Muscle layer of duodenum (tissue), 2 donors: ENCODE measurements at regions not wholly inside any gene's neighbourhood (a gene's known extent, or its start where the extent isn't known, plus 50 kb on each side); places are given as distances from the start of the nearest gene placed in this dataset.

Experiments
- H3K27ac ChIP-seq: one replicate; pipeline ENCODE4 v1.7.0; 2013; ENCODE audit warnings: mild to moderate bottlenecking, low read length
- H3K27me3 ChIP-seq: one replicate; pipeline ENCODE4 v1.7.0; 2013; ENCODE audit warnings: low read depth, mild to moderate bottlenecking, control low read depth, low read length
- H3K36me3 ChIP-seq, 2 donors: one replicate each; pipeline ENCODE4 v1.7.0; 2013; ENCODE audit warnings: low read length in 2 of 2, control low read depth in 1 of 2, mild to moderate bottlenecking in 1 of 2; ENCODE audit not compliant: insufficient read depth in 2 of 2, control insufficient read depth in 1 of 2
- H3K4me1 ChIP-seq, 2 donors: one replicate each; pipeline ENCODE4 v1.7.0; 2013; ENCODE audit warnings: low read length in 2 of 2, mild to moderate bottlenecking in 2 of 2, control low read depth in 1 of 2, moderate library complexity in 1 of 2; ENCODE audit not compliant: insufficient read depth in 2 of 2, control insufficient read depth in 1 of 2
- H3K4me3 ChIP-seq, 2 donors: one replicate each; pipeline ENCODE4 v1.7.0; 2013; ENCODE audit warnings: low read length in 2 of 2, low read depth in 1 of 2, mild to moderate bottlenecking in 1 of 2
- H3K9me3 ChIP-seq, 2 donors: one replicate each; pipeline ENCODE4 v1.7.0; 2013; ENCODE audit warnings: low read length in 2 of 2, control low read depth in 1 of 2, mild to moderate bottlenecking in 1 of 2; ENCODE audit not compliant: control insufficient read depth in 1 of 2
- donor health status: healthy.

- Histone ChIP-seq H3K36me3 (no peaks in the 10 kb centered on the region), H3K4me3 (no peak overlapping the region), H3K27ac (no peak overlapping the region), H3K9me3 (no peaks in the 10 kb centered on the region), H3K27me3 (no peaks in the 10 kb centered on the region), H3K4me1 (no peaks in the 10 kb centered on the region)
Measured at GRCh38 chr3:8400911-8401310, 100.7 kb upstream of the LMCD1 start.

- Histone ChIP-seq H3K4me1 (no peaks in the 10 kb centered on the region), H3K4me3 (no peak overlapping the region), H3K27ac (no peak overlapping the region), H3K36me3 (no peaks in the 10 kb centered on the region), H3K27me3 (no peaks in the 10 kb centered on the region), H3K9me3 (peaks cover 0 to 10% of the 10 kb centered on the region in 2 donors)
Measured at GRCh38 chr3:8403996-8404395, 97.6 kb upstream of the LMCD1 start.

- H3K36me3 ChIP-seq = no peaks in the 10 kb centered on the region
- H3K4me1 ChIP-seq = no peaks in the 10 kb centered on the region
- no peaks in the 10 kb centered on the region for H3K27me3 ChIP-seq
- H3K9me3 ChIP-seq = peaks cover 0 to 10% of the 10 kb centered on the region in 2 donors
- no peak overlapping the region for H3K27ac ChIP-seq
- no peak overlapping the region for H3K4me3 ChIP-seq
Measured at GRCh38 chr3:8405144-8405543, 96.5 kb upstream of the LMCD1 start.

- Histone ChIP-seq H3K4me3 (no peak overlapping the region), H3K4me1 (no peaks in the 10 kb centered on the region), H3K27ac (no peak overlapping the region), H3K27me3 (no peaks in the 10 kb centered on the region), H3K9me3 (peaks cover 0 to 10% of the 10 kb centered on the region in 2 donors), H3K36me3 (no peaks in the 10 kb centered on the region)
Measured at GRCh38 chr3:8406479-8406878, 95.1 kb upstream of the LMCD1 start.

- Histone ChIP-seq H3K4me3 (no peak overlapping the region), H3K9me3 (no peaks in the 10 kb centered on the region), H3K36me3 (no peaks in the 10 kb centered on the region), H3K4me1 (no peaks in the 10 kb centered on the region), H3K27ac (no peak overlapping the region), H3K27me3 (no peaks in the 10 kb centered on the region)
Measured at GRCh38 chr3:8413337-8413926, 88.2 kb upstream of the LMCD1 start.

GRCh38 chr3:8416965-8417364 is 84.7 kb upstream of the LMCD1 start:
- Histone ChIP-seq H3K27ac (no peak overlapping the region), H3K4me3 (peak overlapping the region in 1 of 2 donors; percentile 30), H3K4me1 (no peaks in the 10 kb centered on the region), H3K9me3 (no peaks in the 10 kb centered on the region), H3K36me3 (no peaks in the 10 kb centered on the region), H3K27me3 (no peaks in the 10 kb centered on the region)

- no peaks in the 10 kb centered on the region for H3K36me3 ChIP-seq
- H3K9me3 ChIP-seq = peaks cover 9 to 13% of the 10 kb centered on the region in 2 donors
- no peak overlapping the region for H3K4me3 ChIP-seq
- no peaks in the 10 kb centered on the region for H3K27me3 ChIP-seq
- H3K27ac ChIP-seq = no peak overlapping the region
- H3K4me1 ChIP-seq = no peaks in the 10 kb centered on the region
Measured at GRCh38 chr3:8420612-8421011, 81.0 kb upstream of the LMCD1 start.

- no peaks in the 10 kb centered on the region for H3K4me1 ChIP-seq
- H3K4me3 ChIP-seq = no peak overlapping the region
- H3K27me3 ChIP-seq = no peaks in the 10 kb centered on the region
- H3K27ac ChIP-seq = no peak overlapping the region
- H3K9me3 ChIP-seq = peaks cover 9 to 15% of the 10 kb centered on the region in 2 donors
- no peaks in the 10 kb centered on the region for H3K36me3 ChIP-seq
Measured at GRCh38 chr3:8421267-8421666, 80.4 kb upstream of the LMCD1 start.

GRCh38 chr3:8421711-8422110 is 79.9 kb upstream of the LMCD1 start:
- H3K27ac ChIP-seq = no peak overlapping the region
- H3K4me1 ChIP-seq = no peaks in the 10 kb centered on the region
- no peaks in the 10 kb centered on the region for H3K36me3 ChIP-seq
- no peaks in the 10 kb centered on the region for H3K27me3 ChIP-seq
- peaks cover 9 to 15% of the 10 kb centered on the region in 2 donors for H3K9me3 ChIP-seq
- H3K4me3 ChIP-seq = no peak overlapping the region

- H3K27ac ChIP-seq = no peak overlapping the region
- H3K9me3 ChIP-seq = peaks cover 9 to 15% of the 10 kb centered on the region in 2 donors
- H3K36me3 ChIP-seq = no peaks in the 10 kb centered on the region
- no peaks in the 10 kb centered on the region for H3K27me3 ChIP-seq
- no peak overlapping the region for H3K4me3 ChIP-seq
- H3K4me1 ChIP-seq = no peaks in the 10 kb centered on the region
Measured at GRCh38 chr3:8423307-8423706, 78.3 kb upstream of the LMCD1 start.

- H3K27me3 ChIP-seq = no peaks in the 10 kb centered on the region
- peaks cover 9 to 15% of the 10 kb centered on the region in 2 donors for H3K9me3 ChIP-seq
- no peak overlapping the region for H3K4me3 ChIP-seq
- H3K27ac ChIP-seq = no peak overlapping the region
- no peaks in the 10 kb centered on the region for H3K4me1 ChIP-seq
- no peaks in the 10 kb centered on the region for H3K36me3 ChIP-seq
Measured at GRCh38 chr3:8424281-8424680, 77.3 kb upstream of the LMCD1 start.

GRCh38 chr3:8436661-8437287 is 64.8 kb upstream of the LMCD1 start:
- Histone ChIP-seq H3K27ac (no peak overlapping the region), H3K4me3 (no peak overlapping the region), H3K36me3 (no peaks in the 10 kb centered on the region), H3K27me3 (no peaks in the 10 kb centered on the region), H3K9me3 (no peaks in the 10 kb centered on the region), H3K4me1 (no peaks in the 10 kb centered on the region)
